ENCODE measurements at regions not wholly inside any gene's neighbourhood (a gene's known extent, or its start where the extent isn't known, plus 50 kb on each side); places are given as distances from the start of the nearest gene placed in this dataset.

DNA sequence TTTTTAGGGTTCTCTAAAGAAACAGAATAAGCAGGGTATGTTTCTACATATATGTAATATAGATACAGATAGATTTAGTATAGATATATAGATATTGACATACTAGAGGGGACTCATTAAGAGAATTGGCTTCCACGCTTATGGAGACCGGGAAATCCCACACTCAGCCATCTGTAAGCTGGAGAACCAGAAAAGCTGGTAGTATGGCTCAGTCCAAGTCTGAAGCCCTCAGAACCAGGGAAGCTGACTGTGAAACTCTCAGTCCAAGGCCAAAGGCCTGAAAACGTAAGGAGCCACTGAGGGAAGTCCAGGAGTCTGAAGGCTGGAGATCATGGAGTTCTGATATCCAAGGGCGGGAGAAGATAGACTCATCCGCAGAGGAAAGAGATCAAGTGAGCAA, 441.3 kb upstream of the CDH20 start:
- no peaks in the 10 kb centered on the region for H3K23me2 ChIP-seq (ENCODE audit: insufficient read length, low read depth, low read length, poor library complexity, severe bottlenecking)
- H3K56ac ChIP-seq (ENCODE audit: insufficient read length, low read depth, low read length): no peak overlapping the region
- no peak overlapping the region for H2BK15ac ChIP-seq (ENCODE audit: low read depth, low read length)
- H3K4me3 Mint-ChIP-seq: no peak overlapping the region
- no peak for DNase-seq
- TF ChIP-seq, protein P1, sequence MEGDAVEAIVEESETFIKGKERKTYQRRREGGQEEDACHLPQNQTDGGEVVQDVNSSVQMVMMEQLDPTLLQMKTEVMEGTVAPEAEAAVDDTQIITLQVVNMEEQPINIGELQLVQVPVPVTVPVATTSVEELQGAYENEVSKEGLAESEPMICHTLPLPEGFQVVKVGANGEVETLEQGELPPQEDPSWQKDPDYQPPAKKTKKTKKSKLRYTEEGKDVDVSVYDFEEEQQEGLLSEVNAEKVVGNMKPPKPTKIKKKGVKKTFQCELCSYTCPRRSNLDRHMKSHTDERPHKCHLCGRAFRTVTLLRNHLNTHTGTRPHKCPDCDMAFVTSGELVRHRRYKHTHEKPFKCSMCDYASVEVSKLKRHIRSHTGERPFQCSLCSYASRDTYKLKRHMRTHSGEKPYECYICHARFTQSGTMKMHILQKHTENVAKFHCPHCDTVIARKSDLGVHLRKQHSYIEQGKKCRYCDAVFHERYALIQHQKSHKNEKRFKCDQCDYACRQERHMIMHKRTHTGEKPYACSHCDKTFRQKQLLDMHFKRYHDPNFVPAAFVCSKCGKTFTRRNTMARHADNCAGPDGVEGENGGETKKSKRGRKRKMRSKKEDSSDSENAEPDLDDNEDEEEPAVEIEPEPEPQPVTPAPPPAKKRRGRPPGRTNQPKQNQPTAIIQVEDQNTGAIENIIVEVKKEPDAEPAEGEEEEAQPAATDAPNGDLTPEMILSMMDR (conservative IDR thresholded peaks at IDR 0.05): no peak
- no peak overlapping the region for H3K14ac ChIP-seq (ENCODE audit: insufficient read depth, low read length)
- H3K27ac ChIP-seq (ENCODE audit: insufficient read length, low read depth, low read length): no peak overlapping the region
- no peak overlapping the region for H2BK5ac ChIP-seq (ENCODE audit: insufficient read length, low read length)
- no peak overlapping the region for H2AK5ac ChIP-seq (ENCODE audit: insufficient read length, low read length)
- H2AFZ ChIP-seq (ENCODE audit: low read length): no peak overlapping the region
- no peak overlapping the region for H2BK12ac ChIP-seq (ENCODE audit: insufficient read length, low read depth, low read length)
- H3K9ac ChIP-seq (ENCODE audit: extremely low read depth, insufficient read length, low read length): no peak overlapping the region
- H3K27me3 Mint-ChIP-seq (ENCODE audit: low read depth): no peaks in the 10 kb centered on the region
- H3K9me3 ChIP-seq (ENCODE audit: control insufficient read depth, low read depth, low read length): no peaks in the 10 kb centered on the region
- H3K4me1 ChIP-seq (ENCODE audit: insufficient read depth, low read length): no peaks in the 10 kb centered on the region
- no peaks in the 10 kb centered on the region for H3K4me1 Mint-ChIP-seq
- H3K9me3 Mint-ChIP-seq: no peaks in the 10 kb centered on the region
- no peak overlapping the region for H4K5ac ChIP-seq (ENCODE audit: insufficient read length, low read depth, low read length)
- H4K8ac ChIP-seq (replicated peaks; ENCODE audit: insufficient read length, low read depth, low read length): no peak overlapping the region
- H2BK20ac ChIP-seq (ENCODE audit: low read depth, low read length, poor library complexity, severe bottlenecking): no peak overlapping the region
- H3K79me1 ChIP-seq (ENCODE audit: insufficient read depth, low read depth, low read length, poor library complexity, severe bottlenecking): no peaks in the 10 kb centered on the region
- no peak overlapping the region for H4K91ac ChIP-seq (ENCODE audit: insufficient read length, low read depth, low read length)
- H3K4me2 ChIP-seq (ENCODE audit: insufficient read depth, insufficient read length, low read length): no peak overlapping the region
- H3K23ac ChIP-seq (ENCODE audit: insufficient read length, low read depth, low read length): no peak overlapping the region
- H4K20me1 ChIP-seq (ENCODE audit: control insufficient read depth, insufficient read depth, insufficient read length): no peaks in the 10 kb centered on the region
- H3K27ac Mint-ChIP-seq: no peak overlapping the region
- no peaks in the 10 kb centered on the region for H3K79me2 ChIP-seq (ENCODE audit: insufficient read depth, low read length)
- no CpG with 5 or more reads among the region's 5 CpGs for WGBS (ENCODE audit: extremely low coverage, insufficient read length, low lambda C conversion rate)
- H3K4ac ChIP-seq (ENCODE audit: low read depth, low read length): no peak overlapping the region
- H2BK120ac ChIP-seq (ENCODE audit: low read depth, low read length, poor library complexity, severe bottlenecking): no peak overlapping the region
- no peak overlapping the region for H3K18ac ChIP-seq (ENCODE audit: insufficient read length, low read depth, low read length)
- H3K27me3 ChIP-seq (ENCODE audit: insufficient read depth, low read length): no peaks in the 10 kb centered on the region
- no peaks in the 10 kb centered on the region for H3K36me3 Mint-ChIP-seq (ENCODE audit: insufficient read depth in 1 of 3, low read depth in 3 of 3)
- H3T11ph ChIP-seq (ENCODE audit: low read length): no peak overlapping the region
